ENCODE measurements at regions not wholly inside any gene's neighbourhood (a gene's known extent, or its start where the extent isn't known, plus 50 kb on each side); places are given as distances from the start of the nearest gene placed in this dataset.
"Not testable (repeated sequence)": the region's sequence is repeated elsewhere in the genome, so short reads cannot be mapped to it uniquely, and the experiment has no call there.

GRCh38 chr7:25069900-25070443 is 55.1 kb downstream of the CYCS start:
- DNase-seq (ENCODE audit: low spot score) = peak; percentile 77

DNA sequence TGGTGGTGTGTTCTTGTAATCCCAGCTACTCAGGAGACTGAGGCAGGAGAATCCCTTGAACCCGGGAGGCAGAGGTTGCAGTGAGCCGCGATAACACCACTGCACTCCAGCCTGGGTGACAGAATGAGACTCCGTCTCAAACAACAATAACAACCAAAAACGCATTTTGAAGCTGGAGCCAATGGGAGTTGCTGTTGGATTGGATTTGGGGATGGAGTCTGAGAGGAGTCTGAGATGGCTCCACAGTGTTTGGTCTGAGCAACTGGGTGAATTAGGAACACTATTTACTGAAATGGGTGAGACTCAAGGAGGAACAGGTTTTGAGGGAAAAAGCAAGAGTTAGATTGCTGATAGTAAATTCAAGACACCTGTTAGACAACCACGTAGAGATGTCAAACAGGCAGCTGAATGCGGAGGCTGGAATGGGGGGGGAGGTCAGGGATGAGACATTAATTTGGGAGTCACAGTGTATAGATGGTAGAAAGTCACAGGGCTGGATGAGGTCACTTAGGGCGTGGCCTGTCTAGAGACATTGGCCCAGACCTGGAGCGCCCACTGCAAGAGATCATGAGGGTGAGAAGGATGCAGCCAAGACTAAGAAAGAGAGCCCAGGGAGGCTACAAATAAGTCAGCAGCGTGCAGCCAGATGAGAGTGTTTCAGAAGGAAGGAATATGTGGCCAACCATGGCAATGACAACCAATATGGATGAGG is 56.4 kb downstream of the CYCS start:
- no peak for DNase-seq (ENCODE audit: low spot score)

DNA sequence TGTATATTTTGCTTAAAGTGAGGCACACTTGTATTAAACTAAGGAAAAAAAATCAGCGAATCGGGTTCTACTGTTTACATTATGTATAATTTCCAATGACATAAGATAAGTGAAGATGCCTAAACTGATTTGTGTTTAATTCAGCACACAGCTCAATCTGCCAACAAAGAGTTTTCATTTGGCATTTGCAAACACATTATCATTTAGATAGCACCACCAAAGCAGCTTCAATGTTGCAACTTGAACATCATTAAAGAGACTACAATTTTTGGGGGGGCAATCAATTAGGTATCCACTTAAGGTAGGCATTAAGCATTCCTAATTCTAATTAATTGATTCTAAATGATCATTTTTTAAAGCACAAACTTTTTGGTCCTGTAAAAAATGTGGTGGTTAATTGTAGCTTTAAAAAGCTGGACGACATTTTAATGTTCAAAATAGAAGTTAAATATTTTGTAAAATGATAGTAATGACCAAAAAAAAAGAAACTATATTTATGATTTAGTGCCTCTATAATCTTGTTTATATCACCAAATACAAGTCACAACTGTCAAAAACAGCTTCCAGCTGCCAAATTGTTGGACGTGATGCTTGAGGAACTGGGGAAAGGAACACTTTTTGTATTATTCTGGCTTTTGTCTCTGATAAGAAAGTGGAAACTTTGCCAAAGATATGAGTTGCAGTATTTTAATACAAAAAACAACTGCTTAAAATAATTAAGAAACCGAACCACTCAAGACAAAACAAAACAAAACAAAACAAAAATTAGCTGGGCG is 57.1 kb downstream of the CYCS start:
- no peak for DNase-seq (ENCODE audit: low spot score)

- DNase-seq (ENCODE audit: low spot score) = no peak
These were observed 58.8 kb downstream of the CYCS start for GRCh38 chr7:25066253-25066652.

GRCh38 chr7:25062380-25062779 is 62.7 kb downstream of the CYCS start:
- DNase-seq (ENCODE audit: low spot score) = no peak

DNA sequence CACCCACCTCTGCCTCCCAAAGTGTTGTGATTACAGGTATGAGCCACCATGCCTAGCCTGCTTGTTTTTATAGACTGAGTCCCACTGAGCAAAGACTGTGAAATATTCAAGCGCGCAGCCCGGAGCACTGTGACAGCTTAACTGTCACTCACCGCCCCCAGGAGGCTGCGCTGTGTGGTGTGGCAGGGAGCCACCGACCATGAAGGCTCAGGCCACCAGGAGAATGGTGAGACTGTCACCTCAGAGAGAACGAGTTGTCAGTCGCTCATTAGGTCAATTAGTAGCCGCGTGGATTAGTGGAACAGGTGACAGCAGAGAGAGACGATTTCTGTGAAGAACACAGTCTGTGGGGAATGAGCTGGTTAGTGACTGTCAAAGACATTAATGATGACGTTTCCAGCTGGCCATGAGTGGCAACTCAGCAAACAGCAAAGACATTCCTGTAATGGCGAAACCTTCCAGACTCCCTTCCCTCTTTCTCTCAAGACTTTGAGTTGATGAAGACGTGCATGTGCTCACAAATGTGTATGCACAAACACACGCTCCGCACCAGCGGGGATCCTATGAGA is 64.5 kb downstream of the CYCS start:
- DNase-seq (ENCODE audit: low spot score) = no peak

- no peak for DNase-seq (ENCODE audit: low spot score)
These were observed 65.5 kb downstream of the CYCS start for GRCh38 chr7:25059576-25059975.

DNA sequence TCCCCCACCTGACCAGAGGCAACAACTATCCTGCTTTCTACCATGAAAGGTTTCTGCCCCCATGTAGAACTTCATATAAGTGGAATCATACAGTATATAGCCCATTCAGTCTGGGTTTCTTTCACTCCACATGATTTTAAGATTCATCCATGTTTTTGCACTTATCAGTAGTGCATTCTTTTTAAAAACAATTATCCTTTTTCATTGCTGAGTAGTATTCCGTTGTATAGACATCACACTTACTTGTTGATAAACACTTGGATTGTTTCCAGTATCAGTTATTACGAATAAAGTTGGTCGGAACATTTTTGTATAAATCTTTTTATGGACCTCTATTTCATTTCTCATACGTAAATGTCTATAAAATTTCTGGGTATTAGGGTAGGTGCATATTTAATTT is 68.7 kb downstream of the CYCS start:
- no peak for DNase-seq (ENCODE audit: low spot score)

DNA sequence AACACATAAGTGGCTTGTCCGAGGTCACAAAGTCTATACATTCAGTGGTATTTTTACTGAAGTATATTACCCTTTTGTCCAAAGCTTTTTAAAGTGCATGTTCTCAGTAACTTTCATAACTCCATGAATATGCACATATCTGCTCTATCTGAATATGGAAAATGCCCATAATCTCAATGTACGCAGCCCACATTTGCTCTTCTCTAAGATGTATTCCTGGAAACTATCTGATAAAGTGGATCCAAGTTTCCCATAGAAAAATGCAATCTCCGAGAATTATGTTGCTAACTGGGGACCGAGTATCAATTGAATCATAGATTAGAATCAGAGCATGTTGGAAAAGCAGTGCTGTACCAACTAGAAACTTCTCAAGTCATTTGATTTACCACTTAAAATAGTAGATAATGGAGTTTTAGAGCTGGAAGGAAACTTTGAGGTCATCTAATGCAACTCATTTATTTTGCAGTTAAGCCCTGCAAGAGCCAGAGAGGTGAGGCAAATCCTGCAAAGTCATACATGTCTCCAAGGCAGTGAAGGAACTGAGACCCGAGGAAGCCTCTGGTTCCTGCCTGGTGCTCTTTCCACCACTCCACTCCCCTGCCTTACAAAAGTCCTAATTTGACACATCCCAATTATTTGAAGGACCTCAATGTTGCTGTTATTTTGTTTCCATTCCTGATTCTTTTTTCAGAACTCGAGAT is 69.4 kb downstream of the CYCS start:
- no peak for DNase-seq (ENCODE audit: low spot score)

DNA sequence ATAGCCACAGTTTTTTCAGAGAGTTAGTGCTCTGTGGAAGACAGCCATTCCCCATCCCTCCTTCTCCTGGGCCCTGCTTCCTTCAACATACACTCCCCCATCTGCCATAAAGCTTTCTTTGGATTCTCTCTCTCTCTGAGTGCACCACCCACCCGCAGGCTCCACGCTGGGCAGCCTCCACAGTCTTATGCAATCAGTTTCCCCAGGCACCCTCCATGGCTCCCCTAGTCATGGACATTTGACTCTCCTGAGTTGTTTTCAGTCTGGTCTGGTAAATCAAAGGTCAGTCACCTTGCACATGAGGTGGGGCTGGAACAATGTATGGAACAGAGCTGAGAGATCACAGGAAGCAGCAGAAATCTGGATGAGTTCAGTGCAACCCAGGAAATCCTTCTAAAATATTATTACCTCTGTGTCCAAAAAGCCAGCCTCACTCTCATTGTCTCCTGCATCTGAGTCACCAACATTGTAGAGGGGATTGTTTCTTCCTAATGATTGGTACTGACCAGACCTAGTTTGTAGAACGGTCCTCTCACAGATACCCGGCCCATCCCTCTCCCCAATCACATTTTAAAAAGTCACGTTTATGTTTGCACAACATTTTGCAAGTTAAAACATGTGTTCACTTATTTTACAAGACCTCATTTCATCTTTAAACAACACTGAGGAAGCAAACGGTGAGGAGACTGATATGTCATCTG is 70.1 kb downstream of the CYCS start:
- DNase-seq (ENCODE audit: low spot score) = no peak

GRCh38 chr7:25050223-25050622 is 70.2 kb upstream of the OSBPL3 start:
- no peak for DNase-seq (ENCODE audit: low spot score)

GRCh38 chr7:25048444-25048834 is 68.5 kb upstream of the OSBPL3 start:
- DNase-seq (ENCODE audit: low spot score) = no peak

- not testable (repeated sequence) for DNase-seq (ENCODE audit: low spot score)
These were observed 67.8 kb upstream of the OSBPL3 start for GRCh38 chr7:25047571-25048443.

DNA sequence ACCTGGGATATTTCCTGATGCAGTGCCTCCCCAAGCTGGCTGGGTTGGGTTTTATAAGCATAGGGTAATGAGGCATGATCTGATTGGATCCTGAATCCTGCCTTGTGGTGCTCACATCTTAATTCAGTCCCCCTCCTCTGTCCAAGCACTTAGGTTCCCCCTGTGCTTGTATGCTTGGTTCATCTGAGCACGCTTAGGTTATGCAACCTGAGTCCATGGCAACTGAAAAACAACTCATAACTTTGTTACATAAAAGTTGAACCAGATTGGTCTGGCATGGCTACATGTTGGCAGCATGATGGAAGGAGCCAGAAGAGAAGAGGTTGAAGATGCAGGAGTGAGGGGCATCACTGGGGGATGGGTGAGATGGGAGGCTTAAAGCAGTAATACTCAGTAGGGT is 57.3 kb upstream of the OSBPL3 start:
- no peak for DNase-seq (ENCODE audit: low spot score)

DNA sequence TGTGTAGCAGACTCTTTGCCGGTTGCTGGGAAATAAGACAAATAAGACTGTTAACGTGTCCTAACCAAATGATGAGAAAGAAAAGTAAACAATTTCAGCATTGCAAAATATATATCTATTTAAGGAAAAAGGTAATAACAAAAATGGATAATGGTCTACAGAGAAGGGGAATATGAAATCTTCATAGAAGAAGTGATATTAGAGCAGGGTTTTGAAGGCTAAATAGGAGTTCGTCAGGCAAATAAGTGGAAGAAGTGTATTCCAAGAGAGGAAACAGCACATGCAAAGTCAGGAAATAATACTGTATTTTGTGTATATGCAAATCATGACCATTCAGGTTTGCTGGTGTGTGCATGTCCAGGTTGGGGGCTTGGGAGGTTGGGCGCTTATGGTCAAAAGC is 55.3 kb upstream of the OSBPL3 start:
- DNase-seq (ENCODE audit: low spot score) = no peak

GRCh38 chr7:25034136-25034535 is 54.2 kb upstream of the OSBPL3 start:
- DNase-seq (ENCODE audit: low spot score) = no peak

DNA sequence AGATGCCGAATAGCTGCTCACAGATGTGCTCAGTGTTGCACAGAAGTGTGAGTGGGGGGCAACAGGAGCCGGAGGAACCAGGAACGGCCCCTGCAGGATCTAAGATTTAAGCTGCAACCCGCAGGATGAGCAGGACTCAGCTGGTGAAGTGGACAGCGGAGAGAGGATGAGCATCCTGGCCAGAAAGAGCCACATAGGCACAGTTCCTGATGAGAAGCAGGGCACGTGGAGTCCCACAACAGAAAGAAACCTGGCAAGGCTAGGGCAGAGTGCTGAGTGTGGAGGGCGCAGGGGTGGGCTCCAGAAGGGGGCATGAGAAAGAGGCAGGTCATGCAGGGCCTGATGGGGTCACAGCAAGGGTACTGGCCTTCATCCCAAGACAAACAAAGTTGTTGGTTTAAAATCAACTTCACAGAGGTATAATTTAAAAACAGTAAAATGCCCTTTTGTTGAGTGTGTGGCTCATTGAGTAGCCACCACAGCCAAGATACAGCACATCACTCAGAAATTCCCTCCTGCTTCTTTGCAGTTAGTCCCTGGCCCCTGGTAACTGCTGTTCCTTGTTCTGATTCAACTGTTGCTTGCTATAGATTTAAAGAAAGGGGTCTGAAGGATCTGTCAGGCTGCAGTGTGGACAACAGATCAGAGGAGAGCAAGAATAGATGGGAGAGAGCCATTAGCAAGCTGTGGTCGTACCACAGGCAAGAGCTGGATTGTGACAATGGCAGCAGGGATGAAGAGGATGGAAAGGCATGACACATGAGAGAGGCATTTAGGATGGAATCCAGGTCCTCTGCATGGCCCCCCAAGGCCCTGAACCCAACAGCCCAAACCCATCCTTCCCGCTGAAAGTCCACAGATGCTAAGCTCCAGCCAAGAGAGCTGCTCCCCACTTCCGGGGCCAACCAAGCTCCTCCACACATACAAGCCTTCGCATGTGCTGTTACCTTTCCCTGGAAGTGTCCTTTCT is 53.1 kb upstream of the OSBPL3 start:
- peak; percentile 26 for DNase-seq (ENCODE audit: low spot score)

DNA sequence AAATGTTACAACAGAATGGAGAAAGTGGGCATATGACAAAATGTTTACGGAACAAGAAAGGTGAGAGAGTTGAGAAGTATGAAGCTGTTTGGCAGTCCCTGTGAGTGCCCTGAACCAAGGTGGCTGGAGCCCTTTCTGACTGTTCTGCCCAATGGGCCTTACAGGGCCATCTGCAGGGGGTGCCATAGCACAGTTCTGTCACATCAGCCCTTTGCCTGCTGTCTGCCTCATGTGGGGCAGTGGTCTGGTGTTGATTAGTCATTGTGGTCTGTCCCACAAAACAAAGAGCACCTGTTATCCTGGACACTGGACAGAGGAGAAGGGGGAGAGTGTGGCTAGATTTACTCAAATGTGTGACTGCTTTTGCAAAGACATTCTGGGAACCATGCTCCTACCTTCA is 51.5 kb upstream of the OSBPL3 start:
- DNase-seq (ENCODE audit: low spot score) = no peak

GRCh38 chr7:25031007-25031406 is 51.0 kb upstream of the OSBPL3 start:
- DNase-seq (ENCODE audit: low spot score) = no peak
